NCI-H2227 treated with DMSO at 0.1 percent for 48 hours (cell line): ENCODE measurements at regions not wholly inside any gene's neighbourhood (a gene's known extent, or its start where the extent isn't known, plus 50 kb on each side); places are given as distances from the start of the nearest gene placed in this dataset.

ENCODE experiments used
- DNase-seq: peaks from one replicate; lab custom pipeline; 2025; lab: John Stamatoyannopoulos, UW

DNA sequence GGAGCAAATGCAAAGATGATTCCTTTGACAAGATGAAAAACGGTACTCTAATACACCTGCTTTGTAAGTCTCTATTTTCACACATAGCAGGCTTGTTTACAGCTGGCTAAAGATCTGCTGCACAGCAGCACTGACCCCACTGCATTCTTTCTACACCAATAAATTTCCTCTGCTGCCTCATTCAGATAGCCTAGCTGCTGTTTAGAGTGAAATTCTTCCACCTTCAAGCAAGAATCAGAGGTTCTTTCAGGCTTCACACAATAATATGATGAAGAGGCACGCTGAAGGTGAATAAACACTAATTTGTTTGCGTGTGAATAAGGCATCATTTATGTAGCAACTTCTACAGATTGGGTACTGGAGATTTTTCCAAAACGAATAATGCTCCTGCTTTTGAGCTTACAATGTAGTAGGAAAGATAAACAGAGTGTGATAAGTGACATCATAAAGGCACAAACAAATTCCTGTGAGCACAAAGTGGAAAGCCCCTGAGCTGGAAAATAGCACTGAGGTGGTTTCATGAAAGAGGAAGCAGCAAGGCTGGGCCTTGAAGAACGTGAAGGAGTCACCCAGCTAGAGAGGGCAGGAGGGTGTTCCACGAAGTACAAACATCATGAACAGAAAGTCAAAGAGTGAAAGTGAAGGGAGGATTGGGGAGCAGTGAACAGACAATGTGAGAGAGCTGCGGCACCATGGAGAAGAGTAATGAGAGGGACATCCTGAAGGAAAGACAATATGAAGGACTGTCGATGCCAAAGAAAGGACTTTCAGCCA lies 543.4 kb downstream of the CD83 start:
- no peak for DNase-seq

DNA sequence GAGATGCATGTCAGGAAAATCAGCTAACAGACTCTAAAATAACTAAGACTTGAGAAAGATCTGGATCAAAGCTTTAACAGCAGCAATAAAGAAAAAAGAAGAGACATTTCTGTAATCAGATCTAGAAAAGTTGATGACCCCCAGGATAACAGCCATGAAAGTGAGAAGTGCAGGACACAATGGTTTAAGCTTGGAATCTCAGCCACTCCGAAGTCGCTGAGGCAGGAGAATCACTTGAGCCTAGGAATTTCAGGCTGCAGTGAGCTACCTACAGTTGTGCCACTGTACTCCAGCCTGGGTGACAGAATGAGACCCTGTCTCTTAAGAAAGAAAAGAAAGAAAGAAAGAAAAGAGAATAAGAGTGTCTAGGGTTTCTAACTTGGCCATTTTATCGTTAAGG lies 544.1 kb downstream of the CD83 start:
- DNase-seq: no peak

DNA sequence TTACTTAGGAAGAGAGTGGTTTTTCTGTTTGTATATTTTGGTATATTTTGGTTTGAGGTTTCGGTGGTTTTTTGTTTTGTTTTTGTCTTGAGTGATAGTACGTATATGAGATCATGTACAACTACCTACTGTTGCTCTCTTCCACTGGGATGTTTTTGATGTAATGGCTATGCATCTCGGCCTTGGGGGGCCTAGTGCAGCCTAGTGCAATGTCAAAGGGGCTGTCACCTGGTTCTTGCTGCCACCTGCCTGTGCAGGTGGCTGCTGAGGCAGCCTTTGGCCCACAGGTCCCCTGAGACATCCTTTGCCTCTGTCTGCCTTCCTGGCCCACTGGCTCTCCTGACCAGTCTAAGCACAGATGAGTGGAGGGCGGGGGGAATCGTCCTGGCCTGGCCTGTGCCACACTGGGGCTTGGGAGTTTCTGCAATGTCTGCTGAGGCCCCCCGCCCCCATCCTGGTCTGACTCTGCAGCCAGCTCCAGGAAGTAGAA lies 546.6 kb downstream of the CD83 start:
- no peak for DNase-seq

DNA sequence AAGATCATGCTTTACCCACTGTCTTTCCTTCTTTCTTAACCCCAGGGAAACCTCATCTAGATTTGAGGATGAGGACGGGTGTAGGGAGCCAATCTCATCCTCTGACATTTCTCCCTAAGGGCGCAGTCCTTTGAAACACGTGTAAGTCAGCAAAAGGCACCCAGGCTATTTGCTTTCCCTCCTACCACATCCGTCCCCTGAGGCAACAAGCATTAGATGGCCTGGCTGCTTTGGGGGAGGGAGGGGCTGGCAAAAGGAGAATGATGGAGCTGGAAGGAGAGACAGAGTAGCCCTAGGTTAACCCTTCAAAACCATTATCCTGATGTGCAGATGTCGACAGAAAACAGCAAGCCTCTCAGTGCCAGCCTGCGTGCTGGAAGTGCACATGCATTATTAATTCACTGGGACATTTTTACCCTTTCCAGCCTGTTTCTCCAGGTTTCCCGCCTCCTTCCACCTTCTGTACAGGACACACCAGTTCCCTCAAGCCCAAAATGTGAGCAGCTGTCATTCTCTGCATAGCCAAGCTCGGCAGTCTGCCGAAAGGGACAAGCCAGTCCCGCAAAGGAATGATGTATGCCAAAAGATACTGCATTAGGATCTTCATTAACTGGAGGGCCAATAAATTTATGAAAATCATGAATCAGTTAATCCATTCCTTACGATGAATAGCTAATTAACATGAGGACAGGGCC lies 547.2 kb downstream of the CD83 start:
- DNase-seq: no peak

DNA sequence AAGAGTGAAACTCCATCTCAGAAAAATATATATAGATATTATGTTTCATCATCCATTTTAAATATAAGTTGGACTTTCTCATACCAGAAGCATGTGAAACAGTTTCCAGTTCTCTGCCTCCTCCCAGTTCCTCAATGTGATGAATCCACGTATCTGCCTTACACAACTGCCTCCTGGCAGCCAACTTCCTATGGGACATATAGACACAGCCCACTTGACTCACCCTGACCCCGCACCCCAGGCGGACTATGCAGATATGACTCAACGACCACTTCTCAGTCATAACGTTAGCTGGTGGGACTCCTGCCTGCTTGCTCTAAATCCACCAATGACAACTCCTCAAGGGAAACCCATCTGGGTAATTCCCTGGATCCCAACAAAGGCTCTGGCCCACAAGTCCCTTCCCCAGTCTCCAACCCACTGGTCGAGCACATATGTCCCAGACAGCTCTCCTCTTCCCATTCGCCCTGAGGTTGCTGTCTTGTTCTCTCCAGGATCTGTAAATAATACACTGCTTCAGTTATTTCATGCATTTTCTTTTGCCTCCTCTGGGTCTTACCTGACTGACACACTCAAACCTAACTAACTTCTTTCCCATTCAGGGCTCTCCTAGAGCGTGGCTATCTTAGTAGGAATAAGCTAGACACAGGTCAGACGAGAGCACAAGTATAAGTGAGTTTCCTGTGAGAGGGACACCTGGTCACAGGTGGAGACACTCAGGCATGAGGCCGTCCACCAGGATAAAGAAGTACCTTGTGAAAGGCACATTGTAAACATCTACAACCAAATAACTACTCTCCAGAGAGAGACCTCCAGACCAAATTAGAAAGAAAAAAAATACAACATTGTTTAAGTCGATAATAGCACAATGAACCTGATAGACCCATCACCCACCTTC lies 548.5 kb downstream of the CD83 start:
- no peak for DNase-seq

DNA sequence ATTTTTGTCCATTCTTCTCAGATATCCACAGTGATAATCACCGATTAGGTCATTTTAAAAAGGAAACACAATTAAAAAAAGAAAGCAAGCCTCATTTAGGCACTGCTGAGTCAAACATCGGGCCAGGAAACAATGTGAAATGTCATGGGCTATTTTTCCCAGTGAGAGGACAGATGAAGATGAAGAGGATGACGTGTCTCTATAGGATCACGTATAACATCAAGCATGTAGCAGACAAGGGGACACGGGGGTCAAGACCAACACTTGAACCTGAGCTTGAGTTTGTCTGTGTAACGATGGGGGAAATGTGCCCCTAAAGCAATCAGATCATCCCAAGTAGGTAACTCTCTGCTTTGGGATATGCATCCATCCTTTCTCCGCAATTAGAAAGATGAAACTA lies 553.2 kb downstream of the CD83 start:
- no peak for DNase-seq

DNA sequence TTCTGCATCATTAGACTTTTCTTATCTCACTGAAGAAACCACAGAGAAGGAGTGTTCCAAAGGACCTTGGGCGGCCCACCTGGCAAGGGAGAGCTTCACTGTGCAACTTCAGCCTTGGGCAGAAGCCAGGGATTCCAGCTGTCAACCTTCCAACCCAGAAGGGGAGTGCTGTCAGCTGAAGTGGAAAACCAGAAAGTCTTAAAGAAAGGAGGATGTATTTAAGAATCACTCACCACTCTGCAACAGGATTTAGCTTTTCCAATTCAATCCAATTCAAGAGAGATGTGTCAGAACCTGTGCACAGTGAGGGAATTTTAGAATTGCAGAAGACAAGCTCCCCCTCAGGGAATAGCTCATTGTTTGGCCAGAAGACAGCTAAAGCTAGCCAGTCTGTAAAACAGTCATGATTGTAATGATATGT lies 553.7 kb downstream of the CD83 start:
- no peak for DNase-seq

DNA sequence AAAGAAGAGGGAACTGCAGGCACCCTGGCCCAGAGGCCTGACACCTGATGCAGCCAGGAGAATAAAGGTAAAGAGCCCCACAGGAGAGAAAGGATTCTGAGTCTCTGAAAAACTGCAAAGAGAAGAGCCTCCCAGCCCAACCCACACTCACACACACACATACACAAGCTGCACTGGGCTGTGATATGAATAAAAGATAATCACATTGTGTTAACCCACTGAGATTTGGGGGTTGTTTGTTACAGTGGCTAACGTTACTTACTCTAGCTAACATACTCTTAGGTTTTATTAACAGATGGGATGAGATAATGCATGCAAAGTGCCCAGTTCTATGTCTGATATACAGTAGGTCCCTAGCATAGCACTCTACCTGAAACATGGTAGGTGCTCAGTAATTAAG lies 554.4 kb downstream of the CD83 start:
- no peak for DNase-seq

DNA sequence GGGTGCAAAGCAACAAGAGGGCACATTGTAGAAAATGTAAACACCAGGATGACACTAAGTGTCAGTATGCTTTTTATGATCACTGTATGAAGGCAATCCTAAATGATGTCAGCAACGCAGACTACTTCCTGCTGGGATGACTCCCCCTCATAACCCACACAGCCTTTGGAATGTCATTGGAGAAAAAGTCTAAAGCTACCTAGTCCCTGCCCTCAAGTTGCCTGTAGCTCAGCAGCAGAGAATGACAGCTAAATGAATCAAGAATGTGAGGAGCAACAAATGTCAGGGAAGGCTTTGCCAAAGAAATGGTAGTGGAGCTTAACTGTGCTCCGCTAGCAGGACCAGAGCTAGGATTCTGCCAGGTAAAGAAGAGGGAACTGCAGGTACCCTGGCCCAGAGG lies 555.6 kb downstream of the CD83 start:
- DNase-seq: no peak

DNA sequence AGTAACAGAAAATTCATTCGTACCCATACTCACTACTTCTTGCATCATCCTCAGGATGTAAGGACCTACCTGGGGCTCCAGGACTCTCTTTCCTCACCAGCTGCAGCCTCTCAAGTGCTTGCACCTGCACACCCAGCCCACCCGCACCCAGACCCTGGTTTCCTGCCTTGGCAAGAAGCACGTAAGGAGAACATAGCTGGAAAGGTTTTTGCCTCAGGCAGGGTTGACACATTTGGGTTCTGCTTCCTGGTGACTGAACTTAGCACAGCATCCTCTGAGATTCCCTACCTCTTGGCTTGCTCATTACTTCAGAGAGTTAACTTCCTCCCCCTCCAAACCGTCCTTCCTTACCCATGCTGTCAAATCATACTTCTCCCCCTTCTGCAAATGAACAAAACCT lies 556.9 kb downstream of the CD83 start:
- DNase-seq: no peak

DNA sequence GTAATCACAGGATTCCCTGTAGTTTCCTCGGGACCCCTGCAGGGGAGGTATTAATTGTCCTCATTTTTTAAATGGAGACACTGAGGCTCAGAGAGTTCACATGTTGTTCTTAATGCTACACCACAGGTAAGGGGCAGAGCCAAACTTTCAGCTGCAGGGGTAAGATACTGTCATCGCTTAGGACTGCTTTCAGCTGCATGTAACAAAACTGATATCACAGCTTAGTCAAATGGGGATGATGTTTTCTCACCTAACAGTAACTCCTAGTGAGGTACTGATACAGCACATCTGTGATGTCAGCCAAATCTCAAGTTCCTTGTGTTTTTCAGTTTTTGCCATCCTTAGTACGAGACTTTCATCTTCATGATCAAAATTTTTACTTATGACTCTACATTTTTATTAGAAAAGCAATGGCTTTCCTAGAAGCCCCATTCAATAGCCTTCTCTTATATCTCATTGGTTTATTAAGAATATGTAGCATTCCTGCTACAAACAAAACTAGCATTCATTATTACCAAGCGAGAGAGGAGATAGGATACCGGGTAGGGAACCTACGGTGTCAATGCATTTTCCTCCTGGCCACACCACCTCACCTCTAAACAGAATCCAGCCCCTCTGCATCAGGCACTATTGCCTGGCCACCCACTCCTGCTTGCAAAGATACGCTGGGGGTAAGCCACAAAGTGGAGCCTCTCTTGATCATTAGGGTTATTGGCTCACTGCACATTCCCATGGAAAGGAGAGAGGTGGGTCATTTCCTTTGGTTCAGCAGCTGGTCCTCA lies 557.5 kb downstream of the CD83 start:
- no peak for DNase-seq

DNA sequence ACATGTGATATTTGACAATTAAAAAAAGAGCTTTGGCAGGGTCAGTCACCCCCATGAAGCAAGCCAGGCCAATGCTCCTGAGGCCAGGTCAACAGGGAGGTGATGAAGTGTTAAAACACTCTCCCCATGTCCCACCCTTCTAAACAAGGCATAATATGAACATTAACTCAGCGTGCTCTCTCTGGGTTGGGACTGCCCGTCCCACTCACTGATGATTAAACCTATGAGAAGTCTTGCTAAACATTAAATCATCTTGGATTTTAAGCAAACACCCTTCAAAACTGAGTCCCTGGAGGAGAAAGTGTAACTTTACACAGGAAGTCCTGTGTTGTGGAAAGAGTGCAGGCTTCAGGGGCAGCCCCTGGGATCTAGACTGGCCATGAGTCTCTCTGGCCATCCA lies 558.5 kb downstream of the CD83 start:
- DNase-seq: no peak

DNA sequence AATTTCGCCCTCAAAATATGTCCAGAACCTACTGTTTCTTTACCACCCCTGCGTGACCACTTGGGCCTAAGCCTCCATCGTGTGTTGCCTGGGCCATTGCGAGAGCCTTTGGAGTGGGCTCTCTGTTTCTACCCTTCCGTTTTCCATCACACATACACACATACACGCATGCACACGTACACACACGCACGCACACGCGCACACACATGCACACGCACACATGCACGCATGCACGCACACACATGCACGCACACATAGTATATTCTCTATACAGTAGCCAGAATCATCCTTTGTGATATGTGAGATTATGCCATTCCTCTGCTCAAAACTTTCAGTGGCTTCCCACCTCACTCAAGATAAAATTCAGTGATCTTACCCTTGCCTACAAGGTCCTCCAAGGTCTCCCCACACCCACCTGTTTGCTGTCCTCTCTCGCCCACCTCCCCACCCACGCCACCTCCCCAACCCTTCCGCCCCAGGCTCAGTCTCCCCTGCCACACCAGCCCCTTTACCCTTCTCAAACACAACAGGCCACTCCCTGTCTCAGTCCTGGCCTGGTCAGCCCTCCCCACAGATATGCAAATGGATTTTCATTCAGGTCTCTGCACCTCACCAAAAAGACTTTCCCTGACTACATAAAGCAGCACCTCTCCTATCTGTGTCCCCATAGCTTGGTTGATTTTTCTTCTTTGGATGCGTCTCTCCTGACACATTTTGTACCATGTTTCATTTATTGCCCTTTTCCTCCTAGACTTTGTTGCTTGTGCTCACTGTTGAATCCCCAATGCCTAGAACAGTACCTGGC lies 559.6 kb downstream of the CD83 start:
- DNase-seq: no peak

DNA sequence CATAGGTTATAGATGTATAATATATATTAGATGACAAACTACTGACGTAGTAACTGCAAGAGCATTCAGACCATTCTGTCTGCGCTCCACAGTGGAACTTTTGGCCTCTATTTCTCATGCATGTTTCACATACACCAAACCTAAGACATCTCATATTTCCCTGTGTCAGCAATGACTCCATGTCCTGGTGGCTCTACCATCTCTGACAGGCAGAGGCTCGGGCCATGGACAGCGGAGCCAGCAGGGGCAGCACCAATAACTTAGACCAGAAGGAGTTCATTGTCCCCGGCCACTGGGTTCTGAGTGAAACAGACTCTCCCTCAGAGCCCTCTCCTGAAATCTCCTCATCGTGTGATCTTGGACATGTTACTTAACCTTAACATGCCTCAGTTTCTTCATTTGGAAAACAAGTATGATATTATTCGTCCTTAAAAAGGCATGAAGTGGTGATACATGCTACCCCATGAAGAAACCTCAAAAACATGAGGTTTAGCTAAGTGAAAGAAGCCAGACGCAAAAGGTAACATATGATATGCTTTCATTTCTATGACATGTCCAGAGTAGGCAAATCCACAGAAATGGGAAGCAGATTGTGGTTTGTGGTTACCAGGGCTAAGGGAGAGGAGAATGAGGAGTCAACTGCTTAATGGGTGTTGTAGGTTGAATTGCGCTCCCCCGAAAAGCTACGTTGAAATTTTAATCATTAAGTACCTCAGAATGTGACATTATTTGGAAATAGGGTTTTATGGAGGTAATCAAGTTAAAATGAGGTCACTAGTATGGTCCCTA lies 564.0 kb upstream of the JARID2 start:
- no peak for DNase-seq

DNA sequence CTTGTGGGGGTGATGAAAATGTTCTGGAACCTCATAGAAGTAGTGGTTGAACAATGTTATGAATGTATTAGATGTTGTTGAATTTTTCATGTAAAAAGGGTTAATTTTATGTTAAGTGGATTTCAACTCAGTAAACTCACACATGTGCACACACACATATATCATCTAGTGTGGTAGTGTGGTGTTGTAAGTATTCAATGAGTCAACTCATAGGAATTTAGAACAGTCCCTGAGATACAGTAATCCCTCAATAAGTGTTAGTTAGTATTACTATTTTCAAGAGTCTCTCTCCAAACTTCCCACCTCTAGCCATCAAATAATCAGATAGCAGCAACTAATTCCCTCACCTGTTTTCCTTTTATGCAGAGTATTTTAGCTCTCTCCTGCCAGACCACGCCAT lies 563.1 kb upstream of the JARID2 start:
- no peak for DNase-seq

DNA sequence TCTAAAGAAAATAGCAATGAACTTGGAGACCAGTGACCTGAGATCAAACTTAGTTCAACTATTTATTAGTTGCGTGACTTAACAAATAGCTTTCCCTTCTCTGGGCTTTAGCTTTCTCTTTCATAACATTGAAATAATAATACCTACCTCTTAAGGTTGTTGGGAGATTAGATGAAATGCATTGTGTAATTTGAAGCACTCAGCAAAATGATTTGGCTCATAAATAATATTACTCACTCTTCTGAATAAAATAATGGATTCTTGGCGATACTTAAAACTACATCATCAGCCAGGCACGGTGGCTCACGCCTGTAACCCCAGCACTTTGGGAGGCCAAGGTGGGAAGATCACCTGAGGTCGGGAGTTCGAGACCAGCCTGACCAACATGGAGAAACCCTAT lies 556.2 kb upstream of the JARID2 start:
- DNase-seq: no peak

DNA sequence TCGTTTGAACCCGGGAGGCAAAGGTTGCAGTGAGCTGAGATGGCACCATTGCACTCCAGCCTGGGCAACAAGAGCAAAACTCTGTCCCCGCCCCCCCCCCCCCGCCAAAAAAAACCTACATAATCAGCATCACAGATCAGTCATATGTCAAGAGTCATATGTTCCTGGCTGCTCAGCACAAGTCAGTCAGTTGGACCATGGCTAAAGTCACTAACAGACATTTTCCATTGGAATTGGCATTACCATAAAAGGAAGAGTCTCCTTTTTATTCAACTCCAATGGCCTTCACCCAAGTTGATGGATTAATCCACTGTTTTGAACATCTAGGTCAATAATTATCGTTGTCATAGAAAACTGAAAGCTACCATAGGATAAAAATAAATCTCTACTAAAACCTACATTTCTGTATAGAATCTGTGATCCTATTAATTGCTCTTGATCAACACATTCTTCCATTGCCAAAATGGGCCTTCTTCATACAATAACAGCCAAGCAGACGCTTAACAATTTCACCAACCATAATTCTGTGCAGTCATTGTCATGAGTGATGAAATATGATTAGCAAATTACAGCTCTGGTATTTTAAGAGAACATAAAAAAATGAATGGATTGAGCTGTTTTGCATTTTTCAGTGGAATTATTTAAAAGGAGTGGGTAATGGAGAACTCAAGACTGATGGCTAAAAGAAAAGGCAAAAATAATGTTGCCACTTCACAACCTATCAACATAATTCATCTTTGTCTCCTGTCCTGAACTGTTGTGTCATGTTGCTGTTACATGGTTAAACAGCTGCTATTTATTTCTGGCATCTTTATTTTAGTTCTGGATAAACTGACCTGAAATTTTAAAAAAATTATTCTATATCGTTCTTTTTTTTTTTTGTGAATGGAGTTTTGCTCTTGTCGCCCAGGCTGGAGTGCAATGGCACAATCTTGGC lies 555.5 kb upstream of the JARID2 start:
- DNase-seq: no peak

DNA sequence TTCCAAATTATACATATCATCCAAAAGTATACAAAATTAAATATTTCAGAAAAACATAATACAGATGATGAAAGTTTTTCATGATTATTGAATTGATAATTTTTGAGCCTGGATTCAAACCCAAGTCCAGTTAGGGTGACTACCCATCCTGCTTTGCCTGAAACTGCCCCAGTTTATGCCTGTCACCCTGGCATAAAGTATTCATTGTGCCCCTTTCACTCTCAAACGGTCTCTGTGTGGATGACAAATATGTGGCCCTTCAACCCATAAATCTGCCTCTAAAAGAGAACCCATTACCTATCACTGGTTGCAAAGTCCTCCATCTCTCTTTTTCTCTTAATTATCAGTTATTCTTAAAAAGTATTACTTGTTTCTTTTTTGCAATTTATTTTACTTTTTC lies 553.7 kb upstream of the JARID2 start:
- no peak for DNase-seq
